ENCODE measurements at regions not wholly inside any gene's neighbourhood (a gene's known extent, or its start where the extent isn't known, plus 50 kb on each side); places are given as distances from the start of the nearest gene placed in this dataset.

GRCh38 chr9:87342743-87343142 lies 154.9 kb upstream of the DAPK1 start:
- Histone ChIP-seq H3K27me3 (ENCODE audit: insufficient read depth, low read depth) (no peaks in the 10 kb centered on the region), H4K20me1 (ENCODE audit: insufficient read depth) (no peaks in the 10 kb centered on the region), H2AFZ (no peak overlapping the region), H3K79me2 (ENCODE audit: low read depth) (no peaks in the 10 kb centered on the region), H3K4me3 (no peak overlapping the region), H3K36me3 (ENCODE audit: low read depth) (no peaks in the 10 kb centered on the region), H3K27ac (no peak overlapping the region), H3K4me1 (replicated peaks; ENCODE audit: insufficient read depth) (peaks cover 8% of the 10 kb centered on the region), H3K9me2 (ENCODE audit: insufficient read depth) (no peaks in the 10 kb centered on the region), H3K9me3 (ENCODE audit: insufficient read depth, low read depth) (no peaks in the 10 kb centered on the region), H3K4me2 (no peak overlapping the region), H3F3A (ENCODE audit: insufficient read depth, low read depth) (no peaks in the 10 kb centered on the region)
- intact Hi-C loops (cut with micrococcal nuclease; ENCODE audit: unreplicated experiment), result no loop called here
- BruUV-seq (replicated peaks), result no TSS peak
- TF ChIP-seq CTCF (conservative IDR thresholded peaks at IDR 0.05) (no peak), EZH2 (IDR thresholded peaks at IDR 0.05; ENCODE audit: low read depth) (no peak)
- no peak for DNase-seq
- ChIA-PET POLR2A (ENCODE audit: unreplicated experiment) (no interaction called here), CTCF (no interaction called here)

- TF ChIP-seq CTCF (conservative IDR thresholded peaks at IDR 0.05) (no peak), EZH2 (IDR thresholded peaks at IDR 0.05; ENCODE audit: low read depth) (no peak)
- CTCF ChIA-PET, result no interaction called here
- no peaks in the 10 kb centered on the region for H3K79me2 ChIP-seq (ENCODE audit: low read depth)
- no peaks in the 10 kb centered on the region for H3K27me3 ChIP-seq (ENCODE audit: insufficient read depth, low read depth)
- no TSS peak for BruUV-seq (replicated peaks)
- H3F3A ChIP-seq (ENCODE audit: insufficient read depth, low read depth), result no peaks in the 10 kb centered on the region
- H3K4me3 ChIP-seq, result no peak overlapping the region
- no peaks in the 10 kb centered on the region for H3K9me2 ChIP-seq (ENCODE audit: insufficient read depth)
- H4K20me1 ChIP-seq (ENCODE audit: insufficient read depth), result no peaks in the 10 kb centered on the region
- no peaks in the 10 kb centered on the region for H3K9me3 ChIP-seq (ENCODE audit: insufficient read depth, low read depth)
- H3K4me1 ChIP-seq (replicated peaks; ENCODE audit: insufficient read depth), result no peaks in the 10 kb centered on the region
- no peaks in the 10 kb centered on the region for H3K36me3 ChIP-seq (ENCODE audit: low read depth)
- no peak overlapping the region for H3K4me2 ChIP-seq
- DNase-seq, result no peak
- POLR2A ChIA-PET (ENCODE audit: unreplicated experiment), result interaction anchor here (0.6 kb wide), 1 partner anchor 370 kb away, joined by 3 read pairs; no protein-coding TSS in a partner anchor
- H2AFZ ChIP-seq, result no peak overlapping the region
- H3K27ac ChIP-seq, result no peak overlapping the region
- intact Hi-C loops (cut with micrococcal nuclease; ENCODE audit: unreplicated experiment), result no loop called here
Observed at GRCh38 chr9:87343816-87344430, 153.7 kb upstream of the DAPK1 start.

DNA sequence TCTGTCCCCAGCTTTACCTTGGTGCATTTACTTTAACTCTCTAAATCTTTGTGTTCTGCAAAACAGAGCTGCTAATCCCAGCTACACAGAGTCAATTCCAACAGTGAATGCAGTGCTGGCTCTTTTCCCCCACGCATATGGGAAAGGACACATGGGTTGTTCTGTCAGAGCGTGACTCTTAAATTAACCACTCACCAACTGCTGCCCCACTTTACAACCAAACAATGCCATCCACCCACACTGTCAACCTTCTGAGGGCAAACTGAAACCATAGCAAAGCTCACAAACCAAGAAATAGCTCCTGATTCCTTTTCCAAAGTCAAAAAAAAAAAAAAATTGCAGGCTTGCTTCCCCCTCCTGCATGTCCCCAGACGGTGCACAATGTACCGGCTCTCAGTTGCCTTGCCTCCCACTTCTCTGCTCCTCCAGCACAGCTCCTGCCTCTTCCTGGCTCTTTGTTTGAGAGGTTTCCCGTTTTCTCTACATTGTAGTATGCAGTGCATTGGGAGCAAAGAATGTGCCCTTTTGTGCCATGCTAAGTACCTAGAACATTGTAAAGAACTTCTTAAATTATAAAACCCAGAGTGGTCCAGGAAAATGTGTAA lies 151.5 kb upstream of the DAPK1 start:
- POLR2A ChIA-PET (ENCODE audit: unreplicated experiment), result no interaction called here
- no peak overlapping the region for H3K4me2 ChIP-seq
- TF ChIP-seq EZH2 (IDR thresholded peaks at IDR 0.05; ENCODE audit: low read depth) (no peak), CTCF (conservative IDR thresholded peaks at IDR 0.05) (no peak)
- CTCF ChIA-PET, result no interaction called here
- DNase-seq, result no peak
- H3K27me3 ChIP-seq (ENCODE audit: insufficient read depth, low read depth), result no peaks in the 10 kb centered on the region
- H3K79me2 ChIP-seq (ENCODE audit: low read depth), result no peaks in the 10 kb centered on the region
- no peaks in the 10 kb centered on the region for H3K9me2 ChIP-seq (ENCODE audit: insufficient read depth)
- H4K20me1 ChIP-seq (ENCODE audit: insufficient read depth), result no peaks in the 10 kb centered on the region
- H3K9me3 ChIP-seq (ENCODE audit: insufficient read depth, low read depth), result no peaks in the 10 kb centered on the region
- H3K27ac ChIP-seq, result no peak overlapping the region
- no TSS peak for BruUV-seq (replicated peaks)
- H3K4me1 ChIP-seq (replicated peaks; ENCODE audit: insufficient read depth), result no peaks in the 10 kb centered on the region
- no peak overlapping the region for H2AFZ ChIP-seq
- no peaks in the 10 kb centered on the region for H3K36me3 ChIP-seq (ENCODE audit: low read depth)
- H3F3A ChIP-seq (ENCODE audit: insufficient read depth, low read depth), result no peaks in the 10 kb centered on the region
- no peak overlapping the region for H3K4me3 ChIP-seq
- intact Hi-C loops (cut with micrococcal nuclease; ENCODE audit: unreplicated experiment), result no loop called here
